Uterus (tissue), 3 donors: ENCODE measurements at regions not wholly inside any gene's neighbourhood (a gene's known extent, or its start where the extent isn't known, plus 50 kb on each side); places are given as distances from the start of the nearest gene placed in this dataset.
"Not testable (repeated sequence)": the region's sequence is repeated elsewhere in the genome, so short reads cannot be mapped to it uniquely, and the experiment has no call there.

Experiments
- DNase-seq, 2 donors: peaks; one replicate each; pipeline ENCODE4 v3.0.0-alpha.2; 2019 to 2020
- H3K27ac ChIP-seq, 2 donors: fragments of 200-600 bp; sonication (generic); 1 replicate in 1 of 2; 2 replicates in 1 of 2; pipeline ENCODE4 v1.5.1; 2016 to 2018
- H3K27me3 ChIP-seq, 2 donors: fragments of 200-600 bp; sonication (generic); one replicate each; pipeline ENCODE4 v1.5.1; 2018 to 2019; ENCODE audit warnings: control low read depth in 1 of 2
- H3K36me3 ChIP-seq, 2 donors: fragments of 200-600 bp; sonication (generic); one replicate each; pipeline ENCODE4 v1.5.1; 2019; ENCODE audit warnings: control low read depth in 1 of 2
- H3K4me1 ChIP-seq, 2 donors: fragments of 200-600 bp; sonication (generic); one replicate each; pipeline ENCODE4 v1.5.1; 2018 to 2019; ENCODE audit warnings: control low read depth in 1 of 2
- H3K4me3 ChIP-seq, 2 donors: fragments of 200-600 bp; sonication (generic); 1 replicate in 1 of 2; 2 replicates in 1 of 2; pipeline ENCODE4 v1.5.1; 2018 to 2019; ENCODE audit warnings: mild to moderate bottlenecking in 1 of 2
- H3K9me3 ChIP-seq, 2 donors: fragments of 200-600 bp; sonication (generic); one replicate each; pipeline ENCODE4 v1.5.1; 2019; ENCODE audit warnings: control low read depth in 1 of 2
- POLR2A ChIP-seq, 2 donors: fragments of 450-650 bp; IDR thresholded peaks; one replicate each; pipeline ENCODE4 v1.6.1; 2016; ENCODE audit warnings: antibody characterized with exemption in 2 of 2, mild to moderate bottlenecking in 1 of 2, moderate library complexity in 1 of 2
- intact Hi-C: fragments of 100-400 bp; cut with DNase I; formaldehyde crosslinking; loops from one replicate; pipeline ENCODE4 v1.15.1; 2023; ENCODE audit warnings: low total_unique reads
- TF ChIP-seq, protein P1 (sequence below), 4 experiments: fragments of 200-600 bp in 2 of 4; fragments of 450-650 bp in 2 of 4; sonication (generic) in 2 of 4; IDR thresholded peaks; one replicate each; pipeline ENCODE4 v1.5.1; 2016 to 2019; ENCODE audit warnings: antibody characterized with exemption in 4 of 4, mild to moderate bottlenecking in 2 of 4, moderate library complexity in 1 of 4
- donor health status: DM: yes; HTN: yes; CAD: no.

DNA sequence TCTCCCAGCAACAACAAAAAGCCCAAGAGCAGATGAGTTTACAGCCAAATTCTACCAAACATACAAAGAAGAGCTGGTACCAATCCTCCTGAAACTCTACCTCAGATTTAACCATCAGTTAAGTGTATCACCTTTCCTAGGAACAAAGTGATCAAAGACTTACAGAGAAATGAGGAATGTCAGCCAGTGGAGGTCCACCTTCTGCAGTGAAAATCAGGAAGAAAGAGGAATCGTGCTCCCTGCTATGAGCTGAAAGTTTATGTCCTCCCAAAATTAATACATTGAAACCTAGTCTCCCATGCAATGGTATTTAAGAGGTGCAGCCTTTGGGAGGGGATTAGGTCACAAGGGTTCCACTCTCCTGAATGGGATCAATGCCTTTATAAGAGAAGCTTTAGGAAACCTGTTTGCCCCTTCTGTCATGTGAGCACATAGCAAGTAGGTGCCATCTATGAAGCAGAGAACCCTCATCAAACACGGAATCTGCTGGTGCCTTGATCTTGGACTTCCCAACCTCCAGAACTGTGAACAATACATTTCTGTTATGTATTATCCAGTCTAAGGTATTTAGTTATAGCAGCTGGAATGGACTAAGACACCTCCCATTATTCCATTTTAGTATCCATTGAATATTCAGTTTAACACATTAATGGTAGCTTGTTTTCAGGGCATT lies 139.0 kb upstream of the FZD8 start:
- H3K27me3 ChIP-seq: no peaks in the 10 kb centered on the region
- H3K4me3 ChIP-seq: no peak overlapping the region
- DNase-seq: no peak
- H3K9me3 ChIP-seq: no peaks in the 10 kb centered on the region
- intact Hi-C loops: no loop called here
- H3K4me1 ChIP-seq: no peaks in the 10 kb centered on the region
- H3K27ac ChIP-seq: no peak overlapping the region
- TF ChIP-seq POLR2A (IDR thresholded peaks at IDR 0.05): no peak
- TF ChIP-seq, protein P1, sequence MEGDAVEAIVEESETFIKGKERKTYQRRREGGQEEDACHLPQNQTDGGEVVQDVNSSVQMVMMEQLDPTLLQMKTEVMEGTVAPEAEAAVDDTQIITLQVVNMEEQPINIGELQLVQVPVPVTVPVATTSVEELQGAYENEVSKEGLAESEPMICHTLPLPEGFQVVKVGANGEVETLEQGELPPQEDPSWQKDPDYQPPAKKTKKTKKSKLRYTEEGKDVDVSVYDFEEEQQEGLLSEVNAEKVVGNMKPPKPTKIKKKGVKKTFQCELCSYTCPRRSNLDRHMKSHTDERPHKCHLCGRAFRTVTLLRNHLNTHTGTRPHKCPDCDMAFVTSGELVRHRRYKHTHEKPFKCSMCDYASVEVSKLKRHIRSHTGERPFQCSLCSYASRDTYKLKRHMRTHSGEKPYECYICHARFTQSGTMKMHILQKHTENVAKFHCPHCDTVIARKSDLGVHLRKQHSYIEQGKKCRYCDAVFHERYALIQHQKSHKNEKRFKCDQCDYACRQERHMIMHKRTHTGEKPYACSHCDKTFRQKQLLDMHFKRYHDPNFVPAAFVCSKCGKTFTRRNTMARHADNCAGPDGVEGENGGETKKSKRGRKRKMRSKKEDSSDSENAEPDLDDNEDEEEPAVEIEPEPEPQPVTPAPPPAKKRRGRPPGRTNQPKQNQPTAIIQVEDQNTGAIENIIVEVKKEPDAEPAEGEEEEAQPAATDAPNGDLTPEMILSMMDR (IDR thresholded peaks at IDR 0.05): no peak
- H3K36me3 ChIP-seq: no peaks in the 10 kb centered on the region

DNA sequence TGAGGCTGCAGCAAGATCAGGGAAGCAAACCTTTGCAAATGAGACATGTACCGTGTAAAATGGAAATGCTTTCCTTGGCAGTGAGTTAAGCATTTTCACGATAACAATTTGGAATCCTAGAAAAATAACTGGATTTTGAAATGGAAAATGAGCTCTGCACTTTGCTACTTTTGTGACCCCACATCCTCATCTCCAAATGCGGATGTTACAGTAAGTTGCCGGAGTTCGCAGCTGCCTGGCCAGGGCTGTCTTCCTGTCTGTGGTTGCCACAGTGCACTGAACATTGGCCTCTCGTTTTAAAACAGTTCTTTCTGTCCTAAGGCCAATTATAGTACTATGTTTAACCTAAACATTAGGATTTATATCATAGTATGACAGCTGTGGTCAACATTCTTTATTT lies 136.2 kb upstream of the FZD8 start:
- intact Hi-C loops: no loop called here
- H3K36me3 ChIP-seq: no peaks in the 10 kb centered on the region
- H3K4me3 ChIP-seq: no peak overlapping the region
- H3K4me1 ChIP-seq: no peaks in the 10 kb centered on the region
- H3K27me3 ChIP-seq: no peaks in the 10 kb centered on the region
- DNase-seq: no peak
- H3K9me3 ChIP-seq: no peaks in the 10 kb centered on the region
- TF ChIP-seq POLR2A (IDR thresholded peaks at IDR 0.05): no peak
- TF ChIP-seq, protein P1 (IDR thresholded peaks at IDR 0.05): no peak
- H3K27ac ChIP-seq: no peak overlapping the region

DNA sequence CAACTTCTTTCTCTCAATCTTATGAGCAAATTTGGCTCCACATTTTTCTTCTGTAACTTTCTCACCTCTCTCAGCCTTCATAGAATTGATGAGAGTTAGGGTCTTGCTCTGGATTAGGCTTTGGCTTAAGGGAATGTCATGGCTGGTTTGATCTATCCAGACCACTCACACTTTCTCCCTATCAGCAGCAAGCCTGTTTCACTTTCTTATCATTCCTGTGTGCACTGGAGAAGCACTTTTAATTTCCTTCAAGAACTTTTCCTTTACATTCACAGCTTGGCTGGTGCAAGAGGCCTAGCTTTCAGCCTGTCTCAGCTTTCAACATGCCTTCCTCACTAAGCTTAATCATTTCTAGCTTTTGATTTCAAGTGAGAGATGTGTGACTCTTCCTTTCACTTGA lies 134.5 kb upstream of the FZD8 start:
- DNase-seq, H3K36me3 ChIP-seq, H3K9me3 ChIP-seq, H3K27me3 ChIP-seq, intact Hi-C loops, H3K27ac ChIP-seq, H3K4me3 ChIP-seq, H3K4me1 ChIP-seq: not testable (repeated sequence)

DNA sequence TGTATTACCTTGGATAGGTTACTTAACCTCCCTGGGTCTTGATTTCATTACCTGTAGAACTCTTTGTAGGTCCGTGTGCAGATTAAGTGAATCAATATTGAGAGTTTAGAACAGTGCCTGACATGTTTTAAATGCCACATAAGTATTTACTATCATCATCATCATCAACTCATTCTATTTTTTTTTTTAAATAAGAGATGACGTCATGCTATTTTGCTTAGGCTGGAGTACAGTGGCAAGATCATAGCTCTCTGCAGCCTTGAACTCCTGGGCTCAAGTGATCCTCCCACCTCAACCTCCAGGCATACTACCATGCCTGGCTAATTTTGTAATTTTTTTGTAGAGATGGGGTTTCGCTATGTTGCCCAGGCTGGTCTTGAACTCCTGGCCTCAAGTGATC lies 132.0 kb upstream of the FZD8 start:
- H3K4me1 ChIP-seq: no peaks in the 10 kb centered on the region
- H3K27ac ChIP-seq: no peak overlapping the region
- no peaks in the 10 kb centered on the region for H3K9me3 ChIP-seq
- no peak for DNase-seq
- no peak for TF ChIP-seq POLR2A (IDR thresholded peaks at IDR 0.05)
- TF ChIP-seq, protein P1 (IDR thresholded peaks at IDR 0.05): no peak
- no peaks in the 10 kb centered on the region for H3K27me3 ChIP-seq
- intact Hi-C loops: no loop called here
- no peak overlapping the region for H3K4me3 ChIP-seq
- no peaks in the 10 kb centered on the region for H3K36me3 ChIP-seq

DNA sequence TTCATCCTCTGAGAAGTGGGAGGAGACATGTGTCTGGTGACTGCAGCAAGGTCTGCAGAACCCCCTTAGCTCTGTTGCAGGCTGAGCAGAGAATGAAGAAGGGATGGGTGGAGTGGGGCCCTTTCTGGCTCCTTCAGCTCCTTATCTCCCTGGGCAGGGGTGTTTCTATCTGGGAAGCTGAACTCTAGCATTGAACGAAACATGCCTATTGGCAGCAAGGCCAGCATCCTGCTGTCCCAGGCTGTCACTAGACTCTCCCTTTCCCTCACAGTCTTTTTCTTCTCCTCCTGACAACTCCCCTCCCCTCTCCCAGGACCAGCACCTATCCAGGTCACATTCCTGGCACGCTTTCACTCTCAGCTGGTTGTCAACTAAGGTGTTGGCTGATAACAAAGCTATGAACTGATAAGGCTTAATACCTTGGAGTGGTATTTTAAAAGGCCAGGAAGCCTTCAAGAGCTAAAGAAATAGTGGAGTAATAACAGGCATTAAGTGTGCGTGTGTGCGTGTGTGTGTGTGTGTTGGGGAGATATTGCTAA lies 128.8 kb upstream of the FZD8 start:
- H3K36me3 ChIP-seq: no peaks in the 10 kb centered on the region
- TF ChIP-seq POLR2A (IDR thresholded peaks at IDR 0.05): no peak
- TF ChIP-seq, protein P1 (IDR thresholded peaks at IDR 0.05): no peak
- intact Hi-C loops: no loop called here

More for the DNA sequence above, 128.8 kb upstream of the FZD8 start:
- Histone ChIP-seq H3K27me3 (no peaks in the 10 kb centered on the region), H3K9me3 (no peaks in the 10 kb centered on the region), H3K27ac (no peak overlapping the region), H3K4me1 (no peaks in the 10 kb centered on the region), H3K4me3 (no peak overlapping the region)
- no peak for DNase-seq
